ENCODE measurements at regions not wholly inside any gene's neighbourhood (a gene's known extent, or its start where the extent isn't known, plus 50 kb on each side); places are given as distances from the start of the nearest gene placed in this dataset.

DNA sequence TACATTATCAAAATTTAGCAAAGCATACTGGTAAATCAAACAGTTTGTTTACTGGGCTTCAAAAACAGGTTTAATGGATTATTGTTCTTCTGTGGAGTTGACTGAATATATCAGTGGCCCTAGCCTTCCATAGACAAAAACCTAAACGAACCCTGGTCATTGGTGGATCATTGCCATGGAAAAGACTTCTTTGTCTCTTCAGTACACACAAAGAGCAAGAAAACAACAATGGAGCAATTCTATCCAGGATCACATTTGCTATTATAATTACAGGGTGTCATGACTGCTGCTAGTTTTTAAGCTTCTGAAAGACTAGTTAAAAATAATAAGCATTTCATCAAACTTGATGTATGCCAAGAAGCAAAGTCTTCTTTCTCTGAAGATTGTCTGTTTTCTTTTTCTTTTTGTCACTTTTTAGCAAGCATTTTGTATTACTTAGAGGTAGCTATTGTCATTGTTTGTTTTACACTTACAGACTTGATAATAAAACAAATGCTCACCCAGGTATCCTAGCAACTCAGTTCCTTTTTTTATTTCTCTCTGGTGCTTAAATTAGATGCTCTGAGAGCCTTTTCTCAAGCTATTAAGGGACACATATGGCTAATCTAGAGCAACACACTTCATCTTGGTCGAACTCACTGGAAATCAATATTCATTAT is 1228.7 kb upstream of the DDX18 start:
- H3K4me3 ChIP-seq (ENCODE audit: low read length in 2 of 2) = no peak overlapping the region
- intact Hi-C loops (cut with DNase I) = no loop called here
- H3K9me3 ChIP-seq (ENCODE audit: control insufficient read depth, low read length) = no peaks in the 10 kb centered on the region
- ATAC-seq (ENCODE audit: low FRiP score) (no peak), DNase-seq (no peak)
- no peak overlapping the region for H3K27ac ChIP-seq (ENCODE audit: low read depth in 1 of 2, low read length in 2 of 2)
- 52 to 54% methylated on average over 2 of the region's 2 CpGs for WGBS, 2 donors
- no peaks in the 10 kb centered on the region for H3K36me3 ChIP-seq (ENCODE audit: control insufficient read depth in 1 of 2, insufficient read depth in 2 of 2, low read length in 1 of 2)
- H3K27me3 ChIP-seq (ENCODE audit: control insufficient read depth in 1 of 2, insufficient read depth in 2 of 2, low read length in 1 of 2) = no peaks in the 10 kb centered on the region
- H3K4me1 ChIP-seq (ENCODE audit: control insufficient read depth in 1 of 2, insufficient read depth in 2 of 2, low read length in 2 of 2) = no peaks in the 10 kb centered on the region

DNA sequence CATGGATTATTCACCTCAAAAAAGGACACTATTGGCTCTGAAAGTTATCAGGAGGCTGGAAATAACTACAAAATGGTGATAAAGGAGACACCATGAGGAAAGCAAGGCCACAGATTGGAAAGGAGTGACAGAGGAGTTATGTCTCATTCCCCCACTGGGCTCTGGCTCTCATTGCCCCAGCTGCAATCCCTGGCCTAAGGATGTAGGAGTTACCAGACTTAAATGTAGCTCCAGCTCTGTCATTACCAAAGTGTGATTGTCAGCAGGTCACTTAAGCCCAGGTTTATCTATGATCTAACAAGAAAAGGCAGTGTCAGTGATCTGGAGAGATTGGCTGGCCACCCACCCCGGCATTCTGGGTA is 1228.2 kb upstream of the DDX18 start:
- DNase-seq (no peak), ATAC-seq (ENCODE audit: low FRiP score) (no peak)
- intact Hi-C loops (cut with DNase I) = no loop called here
- Histone ChIP-seq H3K36me3 (ENCODE audit: control insufficient read depth in 1 of 2, insufficient read depth in 2 of 2, low read length in 1 of 2) (no peaks in the 10 kb centered on the region), H3K4me3 (ENCODE audit: low read length in 2 of 2) (no peak overlapping the region), H3K27me3 (ENCODE audit: control insufficient read depth in 1 of 2, insufficient read depth in 2 of 2, low read length in 1 of 2) (no peaks in the 10 kb centered on the region), H3K9me3 (ENCODE audit: control insufficient read depth, low read length) (no peaks in the 10 kb centered on the region), H3K4me1 (ENCODE audit: control insufficient read depth in 1 of 2, insufficient read depth in 2 of 2, low read length in 2 of 2) (no peaks in the 10 kb centered on the region), H3K27ac (ENCODE audit: low read depth in 1 of 2, low read length in 2 of 2) (no peak overlapping the region)
- 81 to 84% methylated on average over 1 of the region's 1 CpG for WGBS, 2 donors

Measured in aorta (tissue), 5 donors.